ENCODE measurements at regions not wholly inside any gene's neighbourhood (a gene's known extent, or its start where the extent isn't known, plus 50 kb on each side); places are given as distances from the start of the nearest gene placed in this dataset.

GRCh38 chr6:11878029-11878428, 99.4 kb upstream of the ADTRP start:
- H3F3A ChIP-seq (ENCODE audit: low read depth) = peaks cover 15% of the 10 kb centered on the region
- peak overlapping the region; percentile 18 for H3K4me2 ChIP-seq
- peaks cover 35% of the 10 kb centered on the region for H3K4me1 ChIP-seq
- H3K4me1 Mint-ChIP-seq = peaks cover 43% of the 10 kb centered on the region
- H4K20me1 ChIP-seq (ENCODE audit: low read depth) = no peaks in the 10 kb centered on the region
- peaks cover 2% of the 10 kb centered on the region for H3K36me3 Mint-ChIP-seq
- no peaks in the 10 kb centered on the region for H3K79me2 ChIP-seq (ENCODE audit: low read depth)
- H3K9ac ChIP-seq = no peak overlapping the region
- H3K36me3 ChIP-seq = no peaks in the 10 kb centered on the region
- H3K4me3 Mint-ChIP-seq = no peak overlapping the region
- TF ChIP-seq CTCF (IDR thresholded peaks at IDR 0.05) = no peak
- TF ChIP-seq EZH2 (IDR thresholded peaks at IDR 0.05) = no peak
- no peak for TF ChIP-seq EZH2phosphoT487 (IDR thresholded peaks at IDR 0.05)
- H3K9me3 ChIP-seq (ENCODE audit: low read depth) = no peaks in the 10 kb centered on the region
- peak; percentile 16 for DNase-seq (ENCODE audit: low spot score)
- H3K27ac ChIP-seq = no peak overlapping the region
- H3K27ac Mint-ChIP-seq = peak overlapping the region; percentile 8
- no peak overlapping the region for H3K4me3 ChIP-seq
- H3K27me3 ChIP-seq = no peaks in the 10 kb centered on the region
- H3K27me3 Mint-ChIP-seq (ENCODE audit: insufficient read depth, low read depth) = peaks cover 3% of the 10 kb centered on the region
- H3K9me3 Mint-ChIP-seq = peaks cover 43% of the 10 kb centered on the region
- H2AFZ ChIP-seq (replicated peaks) = no peak overlapping the region

GRCh38 chr6:11876934-11877433, 98.4 kb upstream of the ADTRP start:
- no peak overlapping the region for H3K27ac ChIP-seq
- Mint-ChIP-seq H3K36me3 (peaks cover 2% of the 10 kb centered on the region), H3K4me3 (no peak overlapping the region), H3K27ac (no peak overlapping the region), H3K9me3 (peaks cover 38% of the 10 kb centered on the region), H3K4me1 (peaks cover 43% of the 10 kb centered on the region), H3K27me3 (ENCODE audit: insufficient read depth, low read depth) (peaks cover 1% of the 10 kb centered on the region)
- H3K9ac ChIP-seq = no peak overlapping the region
- no peak for DNase-seq (ENCODE audit: low spot score)
- H3K79me2 ChIP-seq (ENCODE audit: low read depth) = no peaks in the 10 kb centered on the region
- peaks cover 15% of the 10 kb centered on the region for H3F3A ChIP-seq (ENCODE audit: low read depth)
- H3K4me2 ChIP-seq = no peak overlapping the region
- H3K4me1 ChIP-seq = peaks cover 35% of the 10 kb centered on the region
- H4K20me1 ChIP-seq (ENCODE audit: low read depth) = no peaks in the 10 kb centered on the region
- H3K4me3 ChIP-seq = no peak overlapping the region
- H3K36me3 ChIP-seq = no peaks in the 10 kb centered on the region
- H3K27me3 ChIP-seq = no peaks in the 10 kb centered on the region
- no peak for TF ChIP-seq EZH2phosphoT487 (IDR thresholded peaks at IDR 0.05)
- no peak for TF ChIP-seq CTCF (IDR thresholded peaks at IDR 0.05)
- H2AFZ ChIP-seq (replicated peaks) = no peak overlapping the region
- H3K9me3 ChIP-seq (ENCODE audit: low read depth) = no peaks in the 10 kb centered on the region

- Histone ChIP-seq H3K4me3 (no peak overlapping the region), H3K9ac (no peak overlapping the region), H3K79me2 (ENCODE audit: low read depth) (no peaks in the 10 kb centered on the region), H3K4me1 (peaks cover 35% of the 10 kb centered on the region), H3K27ac (no peak overlapping the region), H2AFZ (replicated peaks) (no peak overlapping the region), H3K9me3 (ENCODE audit: low read depth) (no peaks in the 10 kb centered on the region), H4K20me1 (ENCODE audit: low read depth) (no peaks in the 10 kb centered on the region), H3K4me2 (peak overlapping the region; percentile 12), H3F3A (ENCODE audit: low read depth) (peaks cover 15% of the 10 kb centered on the region), H3K36me3 (no peaks in the 10 kb centered on the region), H3K27me3 (no peaks in the 10 kb centered on the region)
- H3K4me1 Mint-ChIP-seq = peaks cover 43% of the 10 kb centered on the region
- peak; percentile 66 for DNase-seq (ENCODE audit: low spot score)
- peaks cover 27% of the 10 kb centered on the region for H3K9me3 Mint-ChIP-seq
- peaks cover 2% of the 10 kb centered on the region for H3K36me3 Mint-ChIP-seq
- no peak overlapping the region for H3K4me3 Mint-ChIP-seq
- no peaks in the 10 kb centered on the region for H3K27me3 Mint-ChIP-seq (ENCODE audit: insufficient read depth, low read depth)
- H3K27ac Mint-ChIP-seq = peak overlapping the region; percentile 76
- TF ChIP-seq EZH2phosphoT487 (IDR thresholded peaks at IDR 0.05) = no peak
- no peak for TF ChIP-seq EZH2 (IDR thresholded peaks at IDR 0.05)
- no peak for TF ChIP-seq CTCF (IDR thresholded peaks at IDR 0.05)
These were observed 96.9 kb upstream of the ADTRP start for GRCh38 chr6:11875325-11876109.

Measured in neural progenitor cell (in vitro differentiated cells).